ENCODE measurements at regions not wholly inside any gene's neighbourhood (a gene's known extent, or its start where the extent isn't known, plus 50 kb on each side); places are given as distances from the start of the nearest gene placed in this dataset.
"Not testable (repeated sequence)": the region's sequence is repeated elsewhere in the genome, so short reads cannot be mapped to it uniquely, and the experiment has no call there.

DNA sequence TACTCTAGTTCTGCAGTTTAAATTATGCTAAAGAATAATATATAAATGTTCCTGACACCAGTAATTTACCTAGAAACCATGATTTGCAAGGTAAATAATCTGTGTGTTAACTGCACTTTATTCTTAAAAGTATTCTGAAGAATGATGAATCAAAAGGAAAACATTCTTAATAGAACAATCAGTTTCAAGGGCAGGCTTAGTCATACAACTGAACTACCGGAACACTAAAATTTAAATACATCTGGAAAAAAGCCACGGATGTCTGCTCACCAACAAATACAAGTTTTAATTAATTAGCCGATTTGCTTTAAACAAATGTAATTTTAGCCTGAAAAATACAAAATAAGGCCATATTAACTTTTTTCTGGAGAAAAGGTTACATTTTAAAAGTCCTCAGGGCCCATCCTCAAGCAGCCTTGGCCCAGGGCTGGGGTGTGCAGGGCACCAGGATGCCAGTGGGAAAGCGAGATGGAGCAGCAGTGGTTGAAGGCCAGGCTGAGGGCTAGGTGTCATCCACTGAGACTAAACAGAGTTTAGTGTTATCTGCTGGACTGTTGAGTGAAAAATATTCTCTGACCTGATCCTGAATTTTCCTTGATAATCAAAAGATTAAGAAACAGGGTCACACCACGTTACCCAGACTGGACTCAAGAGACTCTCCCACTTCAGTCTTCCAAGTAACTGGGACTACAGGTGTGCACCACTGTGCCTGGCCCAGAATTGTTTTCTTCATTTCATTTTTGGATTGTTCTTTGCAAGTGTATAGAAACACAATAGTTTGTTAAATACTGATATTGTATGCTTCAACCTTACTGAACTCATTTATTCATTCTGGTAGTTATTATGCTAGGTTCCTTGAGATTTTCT is 88.2 kb upstream of the DST start:
- H3K27ac ChIP-seq, result no peak overlapping the region
- H3K36me3 ChIP-seq, result no peaks in the 10 kb centered on the region
- no peak for TF ChIP-seq POLR2A (IDR thresholded peaks at IDR 0.05)
- no peak for TF ChIP-seq CTCF (IDR thresholded peaks at IDR 0.05)
- no peak for TF ChIP-seq POLR2AphosphoS5 (IDR thresholded peaks at IDR 0.05)
- DNase-seq (ENCODE audit: low spot score in 2 of 2), result no peak
- H3K9me3 ChIP-seq, result no peaks in the 10 kb centered on the region
- H3K4me1 ChIP-seq, result no peaks in the 10 kb centered on the region
- intact Hi-C loops (cut with DNase I; ENCODE audit: low total_unique reads), result no loop called here
- H3K4me3 ChIP-seq, result no peak overlapping the region
- no peaks in the 10 kb centered on the region for H3K27me3 ChIP-seq

GRCh38 chr6:56729719-56730118 is 87.0 kb upstream of the DST start:
- TF ChIP-seq POLR2A (IDR thresholded peaks at IDR 0.05) (no peak), CTCF (IDR thresholded peaks at IDR 0.05) (no peak), POLR2AphosphoS5 (IDR thresholded peaks at IDR 0.05) (no peak)
- Histone ChIP-seq H3K9me3 (no peaks in the 10 kb centered on the region), H3K36me3 (no peaks in the 10 kb centered on the region), H3K4me1 (no peaks in the 10 kb centered on the region), H3K27me3 (no peaks in the 10 kb centered on the region), H3K27ac (no peak overlapping the region), H3K4me3 (no peak overlapping the region)
- DNase-seq (ENCODE audit: low spot score in 2 of 2), result no peak
- intact Hi-C loops (cut with DNase I; ENCODE audit: low total_unique reads), result no loop called here

DNA sequence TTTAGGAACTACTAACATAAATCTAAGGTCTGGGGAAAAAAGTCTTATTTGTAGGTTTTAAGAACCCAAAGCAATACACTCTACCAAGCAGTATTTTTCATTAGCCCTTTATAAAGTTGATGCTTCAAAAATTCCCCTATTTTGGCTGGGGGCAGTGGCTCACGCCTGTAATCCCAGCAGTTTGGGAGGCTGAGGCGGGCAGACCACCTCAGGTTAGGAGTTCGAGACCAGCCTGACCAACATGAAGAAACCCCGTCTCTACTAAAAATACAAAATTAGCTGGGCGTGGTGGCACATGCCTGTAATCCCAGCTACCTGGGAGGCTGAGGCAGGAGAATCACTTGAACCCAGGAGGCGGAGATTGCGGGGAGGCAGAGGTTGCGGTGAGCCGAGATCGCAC is 86.5 kb upstream of the DST start:
- H3K4me1 ChIP-seq; H3K9me3 ChIP-seq; H3K36me3 ChIP-seq; intact Hi-C loops (cut with DNase I; ENCODE audit: low total_unique reads); H3K27me3 ChIP-seq; H3K4me3 ChIP-seq; H3K27ac ChIP-seq; DNase-seq (ENCODE audit: low spot score in 2 of 2): not testable (repeated sequence)

DNA sequence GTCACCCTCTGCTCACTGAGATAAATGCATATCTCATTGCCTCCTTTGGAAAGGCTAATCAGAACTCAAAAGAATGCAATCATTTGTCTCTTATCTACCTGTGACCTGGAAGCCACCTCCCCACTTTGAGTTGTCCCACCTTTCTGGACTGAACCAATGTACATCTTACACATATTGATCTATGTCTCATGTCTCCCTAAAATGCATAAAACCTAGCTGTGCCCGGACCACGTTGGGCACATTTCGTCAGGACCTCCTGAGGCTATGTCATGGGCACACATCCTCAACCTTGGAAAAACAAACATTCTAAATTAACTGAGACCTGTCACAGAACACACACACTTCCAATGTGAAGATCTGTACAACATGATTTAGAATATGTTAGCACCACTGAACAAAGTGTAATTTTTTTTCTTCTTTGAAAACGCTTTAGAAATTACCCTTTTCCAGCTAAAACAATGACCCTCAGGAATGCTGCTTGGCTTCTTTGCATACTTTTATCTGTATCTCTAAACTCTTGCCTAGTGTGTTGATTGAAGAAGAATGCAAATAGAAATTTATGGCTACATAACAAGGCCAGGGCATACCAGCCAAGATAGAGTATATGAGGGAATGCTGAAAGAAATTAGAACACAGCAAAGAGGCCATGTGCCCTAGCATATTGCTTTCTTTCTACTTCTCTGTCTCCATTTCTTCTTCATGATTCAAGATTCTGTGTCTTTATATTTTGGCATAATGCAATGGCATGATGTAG is 84.6 kb upstream of the DST start:
- Histone ChIP-seq H3K4me1 (no peaks in the 10 kb centered on the region), H3K4me3 (no peak overlapping the region), H3K9me3 (no peaks in the 10 kb centered on the region), H3K27ac (no peak overlapping the region), H3K36me3 (no peaks in the 10 kb centered on the region), H3K27me3 (no peaks in the 10 kb centered on the region)
- TF ChIP-seq POLR2A (IDR thresholded peaks at IDR 0.05), result no peak
- TF ChIP-seq POLR2AphosphoS5 (IDR thresholded peaks at IDR 0.05), result no peak
- TF ChIP-seq CTCF (IDR thresholded peaks at IDR 0.05), result no peak
- intact Hi-C loops (cut with DNase I; ENCODE audit: low total_unique reads), result no loop called here
- no peak for DNase-seq (ENCODE audit: low spot score in 2 of 2)

DNA sequence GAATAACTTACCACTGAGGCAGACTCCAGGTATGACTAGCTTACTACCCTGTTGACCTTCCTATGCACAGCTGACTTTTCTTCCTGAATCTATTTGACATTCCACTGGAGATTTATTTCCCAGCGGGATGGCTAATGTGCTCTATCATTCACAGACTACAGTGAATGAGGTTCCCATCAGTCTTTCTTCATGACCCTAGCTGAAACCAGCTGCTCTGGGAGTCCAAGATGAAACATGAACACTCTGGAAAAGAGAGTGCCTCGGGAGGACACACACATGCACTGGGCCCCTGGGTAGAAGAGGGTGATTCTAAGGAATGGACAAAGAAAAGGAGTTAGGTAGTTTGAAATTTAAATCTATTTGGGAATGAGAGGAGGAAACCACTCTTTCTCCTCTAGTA is 82.6 kb upstream of the DST start:
- H3K4me3 ChIP-seq, result no peak overlapping the region
- no peak overlapping the region for H3K27ac ChIP-seq
- no peaks in the 10 kb centered on the region for H3K4me1 ChIP-seq
- H3K27me3 ChIP-seq, result no peaks in the 10 kb centered on the region
- no peaks in the 10 kb centered on the region for H3K9me3 ChIP-seq
- no peak for TF ChIP-seq CTCF (IDR thresholded peaks at IDR 0.05)
- TF ChIP-seq POLR2A (IDR thresholded peaks at IDR 0.05), result no peak
- TF ChIP-seq POLR2AphosphoS5 (IDR thresholded peaks at IDR 0.05), result no peak
- DNase-seq (ENCODE audit: low spot score in 2 of 2), result no peak
- H3K36me3 ChIP-seq, result no peaks in the 10 kb centered on the region
- intact Hi-C loops (cut with DNase I; ENCODE audit: low total_unique reads), result no loop called here
